Uterus (tissue), 3 donors: ENCODE measurements at regions not wholly inside any gene's neighbourhood (a gene's known extent, or its start where the extent isn't known, plus 50 kb on each side); places are given as distances from the start of the nearest gene placed in this dataset.
"Not testable (repeated sequence)": the region's sequence is repeated elsewhere in the genome, so short reads cannot be mapped to it uniquely, and the experiment has no call there.

Experiments
- DNase-seq, 2 donors: peaks; one replicate each; pipeline ENCODE4 v3.0.0-alpha.2; 2019 to 2020
- H3K27ac ChIP-seq, 2 donors: fragments of 200-600 bp; sonication (generic); 1 replicate in 1 of 2; 2 replicates in 1 of 2; pipeline ENCODE4 v1.5.1; 2016 to 2018
- H3K27me3 ChIP-seq, 2 donors: fragments of 200-600 bp; sonication (generic); one replicate each; pipeline ENCODE4 v1.5.1; 2018 to 2019; ENCODE audit warnings: control low read depth in 1 of 2
- H3K36me3 ChIP-seq, 2 donors: fragments of 200-600 bp; sonication (generic); one replicate each; pipeline ENCODE4 v1.5.1; 2019; ENCODE audit warnings: control low read depth in 1 of 2
- H3K4me1 ChIP-seq, 2 donors: fragments of 200-600 bp; sonication (generic); one replicate each; pipeline ENCODE4 v1.5.1; 2018 to 2019; ENCODE audit warnings: control low read depth in 1 of 2
- H3K4me3 ChIP-seq, 2 donors: fragments of 200-600 bp; sonication (generic); 1 replicate in 1 of 2; 2 replicates in 1 of 2; pipeline ENCODE4 v1.5.1; 2018 to 2019; ENCODE audit warnings: mild to moderate bottlenecking in 1 of 2
- H3K9me3 ChIP-seq, 2 donors: fragments of 200-600 bp; sonication (generic); one replicate each; pipeline ENCODE4 v1.5.1; 2019; ENCODE audit warnings: control low read depth in 1 of 2
- CTCF ChIP-seq, 4 experiments: fragments of 200-600 bp in 2 of 4; fragments of 450-650 bp in 2 of 4; sonication (generic) in 2 of 4; IDR thresholded peaks; one replicate each; pipeline ENCODE4 v1.5.1; 2016 to 2019; ENCODE audit warnings: antibody characterized with exemption in 4 of 4, mild to moderate bottlenecking in 2 of 4, moderate library complexity in 1 of 4
- POLR2A ChIP-seq, 2 donors: fragments of 450-650 bp; IDR thresholded peaks; one replicate each; pipeline ENCODE4 v1.6.1; 2016; ENCODE audit warnings: antibody characterized with exemption in 2 of 2, mild to moderate bottlenecking in 1 of 2, moderate library complexity in 1 of 2
- intact Hi-C: fragments of 100-400 bp; cut with DNase I; formaldehyde crosslinking; loops from one replicate; pipeline ENCODE4 v1.15.1; 2023; ENCODE audit warnings: low total_unique reads
- donor health status: DM: yes; HTN: yes; CAD: no.

GRCh38 chr2:75303227-75303626 lies 103.9 kb upstream of the TACR1 start:
- no peak overlapping the region for H3K4me3 ChIP-seq
- DNase-seq: no peak
- intact Hi-C loops: no loop called here
- H3K4me1 ChIP-seq: no peaks in the 10 kb centered on the region
- H3K9me3 ChIP-seq: no peaks in the 10 kb centered on the region
- H3K27ac ChIP-seq: no peak overlapping the region
- no peaks in the 10 kb centered on the region for H3K27me3 ChIP-seq
- H3K36me3 ChIP-seq: no peaks in the 10 kb centered on the region
- TF ChIP-seq CTCF (IDR thresholded peaks at IDR 0.05) (no peak), POLR2A (IDR thresholded peaks at IDR 0.05) (no peak)

DNA sequence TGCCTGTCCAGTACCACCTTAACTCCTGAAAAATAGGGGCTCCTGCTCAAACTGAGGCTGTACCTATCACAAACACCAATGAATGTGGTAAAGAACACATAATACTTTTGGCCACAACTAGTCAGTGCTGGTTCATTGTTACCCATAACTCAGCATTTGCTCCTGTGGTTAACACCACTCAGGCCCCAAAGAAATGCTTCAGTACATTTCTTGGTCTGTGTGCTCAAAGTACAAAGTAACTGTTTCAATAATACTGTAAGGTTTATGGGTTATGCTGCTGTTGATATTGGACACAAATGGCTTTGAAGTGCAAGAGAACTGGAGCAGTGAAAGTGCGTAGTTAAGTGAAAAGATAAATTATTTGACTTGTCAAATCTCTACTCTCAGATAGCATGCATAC lies 95.0 kb upstream of the TACR1 start:
- Histone ChIP-seq H3K27me3 (no peaks in the 10 kb centered on the region), H3K27ac (no peak overlapping the region), H3K4me1 (no peaks in the 10 kb centered on the region), H3K4me3 (no peak overlapping the region), H3K36me3 (no peaks in the 10 kb centered on the region), H3K9me3 (no peaks in the 10 kb centered on the region)
- no peak for DNase-seq
- intact Hi-C loops: no loop called here
- TF ChIP-seq CTCF (IDR thresholded peaks at IDR 0.05): no peak
- TF ChIP-seq POLR2A (IDR thresholded peaks at IDR 0.05): no peak

GRCh38 chr2:75292826-75293225 lies 93.5 kb upstream of the TACR1 start:
- intact Hi-C loops: no loop called here
- TF ChIP-seq CTCF (IDR thresholded peaks at IDR 0.05): no peak
- no peak for TF ChIP-seq POLR2A (IDR thresholded peaks at IDR 0.05)
- DNase-seq: no peak
- H3K27me3 ChIP-seq: no peaks in the 10 kb centered on the region
- H3K4me3 ChIP-seq: no peak overlapping the region
- no peaks in the 10 kb centered on the region for H3K4me1 ChIP-seq
- H3K27ac ChIP-seq: no peak overlapping the region
- no peaks in the 10 kb centered on the region for H3K9me3 ChIP-seq
- no peaks in the 10 kb centered on the region for H3K36me3 ChIP-seq

DNA sequence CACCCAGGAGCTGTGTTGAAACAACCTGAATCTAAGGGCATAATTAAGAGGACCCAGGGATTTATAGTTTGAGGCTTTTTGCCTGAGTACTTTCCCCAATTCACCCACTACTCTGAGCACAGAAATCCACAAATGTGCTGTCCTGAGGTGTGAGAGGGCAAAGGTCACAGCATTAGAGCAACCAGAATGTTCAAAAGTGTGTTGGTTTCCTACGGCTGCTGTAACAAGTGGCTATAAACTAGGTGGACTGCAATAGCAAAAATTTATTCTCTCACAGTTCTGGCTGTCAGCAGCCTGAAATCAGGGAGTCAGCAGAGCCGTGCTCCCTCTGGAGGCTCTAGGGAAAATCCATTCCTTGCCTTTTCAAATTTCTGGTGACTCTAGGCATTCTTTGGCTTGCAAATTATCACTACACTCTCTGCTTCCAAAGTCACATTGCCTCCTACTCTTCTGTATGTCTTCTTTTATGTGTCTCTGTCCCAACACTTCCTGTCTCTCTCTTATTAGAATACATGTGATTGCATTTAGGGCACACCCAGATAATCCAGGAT lies 91.4 kb upstream of the TACR1 start:
- no peak overlapping the region for H3K27ac ChIP-seq
- H3K9me3 ChIP-seq: no peaks in the 10 kb centered on the region
- intact Hi-C loops: no loop called here
- DNase-seq: no peak
- no peak overlapping the region for H3K4me3 ChIP-seq
- H3K27me3 ChIP-seq: no peaks in the 10 kb centered on the region
- no peak for TF ChIP-seq CTCF (IDR thresholded peaks at IDR 0.05)
- H3K36me3 ChIP-seq: no peaks in the 10 kb centered on the region
- no peaks in the 10 kb centered on the region for H3K4me1 ChIP-seq

- no peak for DNase-seq
- H3K36me3 ChIP-seq: no peaks in the 10 kb centered on the region
- H3K27me3 ChIP-seq: no peaks in the 10 kb centered on the region
- H3K4me1 ChIP-seq: no peaks in the 10 kb centered on the region
- intact Hi-C loops: no loop called here
- TF ChIP-seq CTCF (IDR thresholded peaks at IDR 0.05) (no peak), POLR2A (IDR thresholded peaks at IDR 0.05) (no peak)
- no peaks in the 10 kb centered on the region for H3K9me3 ChIP-seq
- no peak overlapping the region for H3K27ac ChIP-seq
- no peak overlapping the region for H3K4me3 ChIP-seq
Measured at GRCh38 chr2:75289771-75290170, 90.5 kb upstream of the TACR1 start.

DNA sequence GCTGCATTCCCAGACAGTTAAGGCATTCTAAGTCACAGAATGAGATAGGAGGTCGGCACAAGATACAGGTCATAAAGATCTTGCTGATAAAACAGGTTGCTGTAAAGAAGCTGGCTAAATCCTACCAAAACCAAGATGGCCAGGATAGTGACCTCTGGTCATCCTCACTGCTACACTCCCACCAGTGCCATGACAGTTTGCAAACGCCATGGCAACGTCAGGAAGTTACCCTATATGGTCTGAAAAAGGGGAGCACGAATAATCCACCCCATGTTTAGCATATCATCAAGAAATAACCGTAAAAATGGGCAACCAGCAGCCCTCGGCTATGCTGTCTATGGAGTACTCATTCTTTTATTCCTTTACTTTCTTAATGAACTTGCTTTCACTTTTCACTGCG lies 89.9 kb upstream of the TACR1 start:
- H3K9me3 ChIP-seq, intact Hi-C loops, H3K27ac ChIP-seq, H3K27me3 ChIP-seq, DNase-seq, H3K36me3 ChIP-seq, H3K4me3 ChIP-seq, H3K4me1 ChIP-seq: not testable (repeated sequence)
